Tibial nerve (tissue), 3 donors: ENCODE measurements at regions not wholly inside any gene's neighbourhood (a gene's known extent, or its start where the extent isn't known, plus 50 kb on each side); places are given as distances from the start of the nearest gene placed in this dataset.

Source experiments
- POLR2A ChIP-seq, 2 donors: fragments of 450-650 bp; IDR thresholded peaks; one replicate each; pipeline ENCODE4 v1.6.1; 2017; ENCODE audit warnings: antibody characterized with exemption in 2 of 2, mild to moderate bottlenecking in 2 of 2, moderate library complexity in 2 of 2
- TF ChIP-seq, protein P1 (sequence below), 5 experiments: fragments of 200-600 bp in 3 of 5; fragments of 450-650 bp in 2 of 5; sonication (generic) in 3 of 5; IDR thresholded peaks; one replicate each; pipeline ENCODE4 v1.5.1; 2016 to 2019; ENCODE audit warnings: antibody characterized with exemption in 5 of 5, mild to moderate bottlenecking in 3 of 5, moderate library complexity in 2 of 5

DNA sequence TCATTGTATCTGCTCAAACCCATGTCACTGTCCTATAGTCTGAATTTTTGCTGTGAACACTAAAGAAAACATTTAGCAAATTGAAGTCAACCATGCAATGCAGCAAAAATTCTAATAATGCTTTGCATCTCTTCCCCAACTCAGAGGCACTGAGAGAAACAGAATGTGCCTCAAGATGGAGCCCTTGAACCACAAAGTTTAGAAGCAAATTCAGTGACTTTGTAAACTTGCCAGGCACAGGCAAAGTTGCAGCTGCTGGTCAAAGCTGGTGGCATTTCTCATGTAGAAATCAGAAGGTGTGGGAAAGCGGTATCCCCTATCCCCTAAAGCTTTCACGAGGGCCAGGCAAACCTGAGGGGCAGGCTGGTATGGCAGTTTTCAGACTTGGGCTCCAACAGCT is 121.7 kb upstream of the DIPK2B start:
- TF ChIP-seq POLR2A (IDR thresholded peaks at IDR 0.05), result no peak
- TF ChIP-seq, protein P1, sequence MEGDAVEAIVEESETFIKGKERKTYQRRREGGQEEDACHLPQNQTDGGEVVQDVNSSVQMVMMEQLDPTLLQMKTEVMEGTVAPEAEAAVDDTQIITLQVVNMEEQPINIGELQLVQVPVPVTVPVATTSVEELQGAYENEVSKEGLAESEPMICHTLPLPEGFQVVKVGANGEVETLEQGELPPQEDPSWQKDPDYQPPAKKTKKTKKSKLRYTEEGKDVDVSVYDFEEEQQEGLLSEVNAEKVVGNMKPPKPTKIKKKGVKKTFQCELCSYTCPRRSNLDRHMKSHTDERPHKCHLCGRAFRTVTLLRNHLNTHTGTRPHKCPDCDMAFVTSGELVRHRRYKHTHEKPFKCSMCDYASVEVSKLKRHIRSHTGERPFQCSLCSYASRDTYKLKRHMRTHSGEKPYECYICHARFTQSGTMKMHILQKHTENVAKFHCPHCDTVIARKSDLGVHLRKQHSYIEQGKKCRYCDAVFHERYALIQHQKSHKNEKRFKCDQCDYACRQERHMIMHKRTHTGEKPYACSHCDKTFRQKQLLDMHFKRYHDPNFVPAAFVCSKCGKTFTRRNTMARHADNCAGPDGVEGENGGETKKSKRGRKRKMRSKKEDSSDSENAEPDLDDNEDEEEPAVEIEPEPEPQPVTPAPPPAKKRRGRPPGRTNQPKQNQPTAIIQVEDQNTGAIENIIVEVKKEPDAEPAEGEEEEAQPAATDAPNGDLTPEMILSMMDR (IDR thresholded peaks at IDR 0.05), result peak in 4 of 5 experiments; percentile 26 to 49 (median 38)
